ENCODE measurements at regions not wholly inside any gene's neighbourhood (a gene's known extent, or its start where the extent isn't known, plus 50 kb on each side); places are given as distances from the start of the nearest gene placed in this dataset.

GRCh38 chr11:19525714-19526113 is 186.9 kb upstream of the NAV2 start:
- no peak for DNase-seq (ENCODE audit: extremely low read depth, low read depth)

GRCh38 chr11:19525276-19525675 is 187.4 kb upstream of the NAV2 start:
- no peak for DNase-seq (ENCODE audit: extremely low read depth, low read depth)

- DNase-seq (ENCODE audit: extremely low read depth, low read depth) = no peak
Observed at GRCh38 chr11:19524171-19524671, 188.4 kb upstream of the NAV2 start.

- no peak for DNase-seq (ENCODE audit: extremely low read depth, low read depth)
Observed at GRCh38 chr11:19520681-19521080, 192.0 kb upstream of the NAV2 start.

- DNase-seq (ENCODE audit: extremely low read depth, low read depth) = no peak
Observed at GRCh38 chr11:19519912-19520641, 192.6 kb upstream of the NAV2 start.

GRCh38 chr11:19519353-19519752 is 193.3 kb upstream of the NAV2 start:
- DNase-seq (ENCODE audit: extremely low read depth, low read depth) = no peak

- no peak for DNase-seq (ENCODE audit: extremely low read depth, low read depth)
Observed at GRCh38 chr11:19513253-19513652, 199.4 kb upstream of the NAV2 start.

GRCh38 chr11:19512618-19513017 is 200.0 kb upstream of the NAV2 start:
- DNase-seq (ENCODE audit: extremely low read depth, low read depth) = no peak

GRCh38 chr11:19511413-19512183 is 201.0 kb upstream of the NAV2 start:
- DNase-seq (ENCODE audit: extremely low read depth, low read depth) = no peak

GRCh38 chr11:19511066-19511412 is 201.6 kb upstream of the NAV2 start:
- no peak for DNase-seq (ENCODE audit: extremely low read depth, low read depth)

- DNase-seq (ENCODE audit: extremely low read depth, low read depth) = no peak
Observed at GRCh38 chr11:19510468-19510867, 202.2 kb upstream of the NAV2 start.

GRCh38 chr11:19509215-19509614 is 203.4 kb upstream of the NAV2 start:
- DNase-seq (ENCODE audit: extremely low read depth, low read depth) = no peak

GRCh38 chr11:19508165-19508564 is 204.5 kb upstream of the NAV2 start:
- peak; percentile 5 for DNase-seq (ENCODE audit: extremely low read depth, low read depth)

- DNase-seq (ENCODE audit: extremely low read depth, low read depth) = no peak
Observed at GRCh38 chr11:19506816-19507486, 205.7 kb upstream of the NAV2 start.

GRCh38 chr11:19502691-19503253 is 209.9 kb upstream of the NAV2 start:
- no peak for DNase-seq (ENCODE audit: extremely low read depth, low read depth)

GRCh38 chr11:19501631-19502030 is 211.0 kb upstream of the NAV2 start:
- no peak for DNase-seq (ENCODE audit: extremely low read depth, low read depth)

- no peak for DNase-seq (ENCODE audit: extremely low read depth, low read depth)
Observed at GRCh38 chr11:19499999-19500398, 212.6 kb upstream of the NAV2 start.

- no peak for DNase-seq (ENCODE audit: extremely low read depth, low read depth)
Observed at GRCh38 chr11:19499026-19499669, 213.5 kb upstream of the NAV2 start.

- no peak for DNase-seq (ENCODE audit: extremely low read depth, low read depth)
Observed at GRCh38 chr11:19493446-19494213, 219.0 kb upstream of the NAV2 start.

Measured in NCI-H460 (cell line).